ENCODE measurements at regions not wholly inside any gene's neighbourhood (a gene's known extent, or its start where the extent isn't known, plus 50 kb on each side); places are given as distances from the start of the nearest gene placed in this dataset.
"Not testable (repeated sequence)": the region's sequence is repeated elsewhere in the genome, so short reads cannot be mapped to it uniquely, and the experiment has no call there.

DNA sequence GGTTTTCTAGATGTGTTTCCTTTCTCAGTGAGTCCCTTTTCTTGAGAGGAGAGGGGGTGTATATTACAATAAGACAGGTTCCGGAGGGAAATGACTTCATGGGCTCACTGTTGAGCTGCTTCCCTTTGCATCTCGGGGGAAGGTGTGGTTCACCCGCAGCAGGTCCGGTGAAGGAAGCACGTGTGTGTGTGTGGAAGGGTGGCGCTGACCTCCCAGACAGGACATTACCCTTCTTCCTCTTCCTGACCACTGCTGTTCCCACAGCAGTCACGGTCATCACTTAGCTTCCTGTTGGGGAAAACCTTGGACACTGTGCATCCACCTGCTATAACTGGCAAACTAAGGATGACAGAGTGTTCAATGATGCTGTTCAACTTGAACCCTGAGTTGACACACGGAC is 83.6 kb downstream of the PLEKHG1 start:
- DNase-seq (ENCODE audit: low read depth in 2 of 2): no peak

DNA sequence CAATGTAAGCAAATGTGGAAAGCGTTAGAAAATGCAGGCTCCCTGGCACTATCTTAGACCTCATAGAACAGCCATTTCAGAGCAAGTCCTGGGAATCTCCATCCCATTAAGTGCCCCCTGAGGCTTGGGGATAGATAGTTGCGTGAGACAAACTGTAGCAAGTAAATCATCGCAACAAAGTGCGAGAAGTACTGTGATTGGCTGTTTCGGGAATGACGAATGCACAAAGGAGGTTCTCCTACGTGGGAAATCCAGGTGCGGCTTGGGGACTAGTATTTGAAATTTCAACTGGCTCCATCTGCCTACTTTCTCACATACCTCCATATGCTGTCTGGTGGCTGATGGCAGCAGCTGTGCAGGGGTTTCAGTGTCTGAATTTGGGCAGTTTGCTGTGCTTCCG is 84.5 kb downstream of the PLEKHG1 start:
- DNase-seq (ENCODE audit: low read depth in 2 of 2): no peak

DNA sequence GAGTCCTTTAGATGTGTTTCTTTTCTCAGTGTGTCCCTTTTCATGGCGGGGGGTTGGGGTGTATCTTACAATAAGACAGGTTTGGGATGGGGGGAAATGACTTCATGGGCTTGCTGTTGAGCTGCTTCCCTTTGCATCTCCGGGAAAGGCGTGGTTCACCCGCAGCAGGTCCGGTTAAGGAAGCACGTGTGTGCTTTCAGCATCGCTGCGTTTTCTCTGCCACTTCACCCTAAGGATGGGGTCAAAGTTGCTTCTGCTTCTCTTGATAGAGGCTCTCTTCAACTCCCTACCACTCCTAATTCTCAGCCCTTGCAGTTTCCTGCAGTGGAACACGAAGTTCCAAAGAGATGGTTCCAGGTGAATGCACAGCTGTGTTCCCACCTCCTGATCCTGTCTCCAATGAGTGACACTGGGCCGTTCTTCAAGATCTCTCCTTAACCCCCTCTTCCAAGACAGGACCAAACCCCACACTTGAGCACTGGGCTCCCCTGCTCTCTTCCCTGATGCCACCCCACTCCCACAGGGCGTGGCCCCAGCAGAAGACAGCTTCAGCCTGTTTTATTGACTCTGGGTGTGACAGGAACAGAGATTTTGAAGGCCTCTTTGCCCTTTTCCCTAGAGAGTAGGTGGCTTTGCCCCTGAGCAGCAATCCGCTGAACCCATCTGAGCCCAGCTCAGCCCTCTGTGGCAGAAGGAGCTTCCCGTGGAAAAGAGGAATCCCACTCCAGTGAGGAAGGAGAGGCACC is 85.2 kb downstream of the PLEKHG1 start:
- no peak for DNase-seq (ENCODE audit: low read depth in 2 of 2)

GRCh38 chr6:150685860-150686259 is 86.2 kb downstream of the PLEKHG1 start:
- peak; percentile 35 to 36 for DNase-seq (ENCODE audit: low read depth in 2 of 2)

- DNase-seq (ENCODE audit: low read depth in 2 of 2): no peak
Measured at GRCh38 chr6:150686566-150686965, 86.9 kb downstream of the PLEKHG1 start.

DNA sequence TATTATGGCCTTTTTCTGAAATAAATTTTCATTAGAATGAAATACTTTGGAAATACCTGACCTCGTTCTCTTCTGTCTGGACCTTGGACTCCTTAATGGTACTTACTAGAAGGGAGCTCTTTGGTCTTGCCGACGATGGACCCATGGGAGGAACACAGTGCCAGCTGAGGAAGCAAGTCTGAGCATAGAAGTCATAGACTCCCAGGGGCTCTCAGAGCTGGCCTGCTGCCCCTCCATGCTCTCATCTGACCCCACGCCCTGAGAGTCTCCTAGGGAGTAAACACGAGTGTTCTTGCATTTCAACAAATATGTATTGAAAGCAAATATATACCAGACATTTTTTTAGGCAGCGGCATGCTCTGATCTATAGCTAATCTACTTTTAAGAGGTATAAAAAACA is 87.8 kb downstream of the PLEKHG1 start:
- DNase-seq (ENCODE audit: low read depth in 2 of 2): no peak

- no peak for DNase-seq (ENCODE audit: low read depth in 2 of 2)
Measured at GRCh38 chr6:150689900-150690590, 90.4 kb downstream of the PLEKHG1 start.

DNA sequence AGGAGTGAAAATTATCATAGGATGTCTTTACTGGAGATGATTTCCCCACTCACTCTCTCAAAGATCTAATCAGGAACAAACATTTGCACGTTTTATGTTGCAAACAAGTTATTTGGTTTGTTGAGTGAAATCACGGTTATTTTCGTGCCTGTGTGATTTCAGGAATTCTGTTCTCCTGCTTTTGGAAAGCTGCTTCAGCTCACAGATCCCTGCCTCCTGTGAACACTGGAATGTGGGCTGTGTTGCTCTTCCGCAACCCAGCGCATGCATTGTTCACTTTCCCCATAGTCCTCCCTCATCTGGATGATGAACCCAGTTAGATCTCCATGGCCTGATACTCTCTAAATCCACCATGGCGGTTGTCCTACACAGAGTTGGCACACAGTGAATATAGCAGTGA is 91.0 kb downstream of the PLEKHG1 start:
- DNase-seq (ENCODE audit: low read depth in 2 of 2): no peak

GRCh38 chr6:150691463-150691862 is 91.8 kb downstream of the PLEKHG1 start:
- no peak for DNase-seq (ENCODE audit: low read depth in 2 of 2)

DNA sequence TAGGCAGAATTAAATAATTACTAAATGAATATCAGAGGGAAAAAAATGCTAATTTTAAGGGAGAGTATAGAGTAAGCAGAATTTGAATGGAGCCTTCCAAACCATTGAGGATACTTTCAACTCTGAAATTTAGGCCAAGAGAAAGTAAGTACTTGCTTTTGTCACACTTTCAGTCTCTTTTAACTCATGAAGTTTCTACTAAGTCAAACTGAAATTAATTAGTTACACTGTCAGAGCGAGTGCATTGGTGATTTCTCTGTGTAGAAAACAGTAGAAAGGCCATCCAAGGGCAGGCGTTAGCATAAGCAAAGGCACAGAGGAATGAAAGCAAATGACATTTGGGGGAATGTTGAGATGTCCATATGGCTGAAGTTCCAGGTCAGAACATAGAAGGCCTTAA is 92.9 kb downstream of the PLEKHG1 start:
- DNase-seq (ENCODE audit: low read depth in 2 of 2): no peak

DNA sequence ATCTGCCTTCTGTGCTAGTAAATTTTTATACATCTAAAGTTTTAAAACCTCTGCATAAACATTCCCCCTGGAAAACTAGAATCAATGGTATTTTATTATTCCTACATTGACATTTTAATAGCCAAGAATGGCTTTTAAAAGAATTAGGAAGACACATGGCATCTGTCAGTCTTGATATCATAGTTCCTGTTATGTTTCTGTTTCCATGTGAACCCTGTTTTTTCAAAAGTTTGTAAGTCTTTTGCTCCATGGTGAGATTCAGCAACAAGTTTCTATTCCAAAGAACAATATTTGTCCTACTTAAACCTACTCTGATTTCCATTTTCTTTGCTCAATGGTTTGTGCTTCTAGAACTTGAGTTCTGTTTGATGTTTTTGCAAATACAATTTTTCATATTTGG is 95.2 kb downstream of the PLEKHG1 start:
- no peak for DNase-seq (ENCODE audit: low read depth in 2 of 2)

GRCh38 chr6:150695652-150696051 is 96.0 kb downstream of the PLEKHG1 start:
- DNase-seq (ENCODE audit: low read depth in 2 of 2): no peak

DNA sequence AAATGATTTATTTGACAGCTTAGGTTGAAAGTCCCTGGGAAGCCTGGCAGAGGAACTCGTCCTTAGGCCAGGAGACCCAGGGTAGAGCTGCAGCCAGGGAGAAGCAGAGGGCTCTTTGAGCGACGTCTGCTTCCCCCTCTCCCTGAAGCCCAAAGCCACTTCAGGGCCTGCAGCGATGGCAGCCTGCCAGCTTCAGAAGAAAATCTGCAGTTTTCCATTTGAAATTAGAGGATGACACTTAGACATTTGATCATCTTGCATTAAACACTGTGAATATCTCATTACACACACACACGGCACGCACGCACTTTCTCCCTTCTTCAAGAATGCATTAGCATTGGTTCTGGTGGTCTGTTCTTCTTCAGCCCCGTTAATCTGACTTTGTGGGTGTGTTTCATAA is 96.5 kb downstream of the PLEKHG1 start:
- DNase-seq (ENCODE audit: low read depth in 2 of 2): no peak

DNA sequence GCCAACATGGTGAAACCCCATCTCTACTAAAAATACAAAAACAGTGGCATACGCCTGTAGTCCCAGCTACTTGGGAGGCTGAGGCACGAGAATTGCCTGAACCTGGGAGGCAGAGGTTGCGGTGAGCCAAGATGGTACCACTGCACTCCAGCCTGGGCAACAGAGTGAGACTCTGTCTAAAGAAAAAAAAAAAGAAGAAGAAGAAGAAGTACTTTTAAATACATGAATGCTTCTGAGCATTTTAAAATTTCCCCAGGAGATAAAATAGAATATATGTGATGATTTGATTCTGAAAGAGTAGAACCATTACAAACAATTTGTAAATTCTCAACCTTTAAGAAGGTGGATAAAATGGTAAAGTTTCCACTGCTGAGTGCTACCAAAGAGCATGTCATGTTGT is 97.2 kb downstream of the PLEKHG1 start:
- not testable (repeated sequence) for DNase-seq (ENCODE audit: low read depth in 2 of 2)

DNA sequence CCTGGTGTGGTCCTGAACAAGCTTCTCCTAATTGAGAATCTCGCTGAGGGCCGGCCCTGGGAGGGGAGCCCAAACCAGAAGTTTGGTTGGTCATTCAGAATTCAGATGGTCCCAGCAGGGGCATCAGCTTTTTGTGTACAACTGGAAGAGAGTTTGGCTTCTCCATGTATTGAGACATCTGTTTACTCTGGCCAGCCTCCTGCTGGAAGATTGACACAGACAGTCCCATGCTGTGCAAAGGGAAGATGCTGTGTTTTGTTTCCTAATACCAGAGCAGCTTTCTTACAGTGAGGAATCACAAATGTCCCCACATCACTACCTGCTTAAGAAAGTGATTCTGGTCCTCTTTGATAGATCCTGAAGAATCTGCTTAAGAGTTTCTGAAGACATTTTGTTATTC is 97.8 kb downstream of the PLEKHG1 start:
- DNase-seq (ENCODE audit: low read depth in 2 of 2): no peak

- no peak for DNase-seq (ENCODE audit: low read depth in 2 of 2)
Measured at GRCh38 chr6:150698391-150698790, 98.7 kb downstream of the PLEKHG1 start.

DNA sequence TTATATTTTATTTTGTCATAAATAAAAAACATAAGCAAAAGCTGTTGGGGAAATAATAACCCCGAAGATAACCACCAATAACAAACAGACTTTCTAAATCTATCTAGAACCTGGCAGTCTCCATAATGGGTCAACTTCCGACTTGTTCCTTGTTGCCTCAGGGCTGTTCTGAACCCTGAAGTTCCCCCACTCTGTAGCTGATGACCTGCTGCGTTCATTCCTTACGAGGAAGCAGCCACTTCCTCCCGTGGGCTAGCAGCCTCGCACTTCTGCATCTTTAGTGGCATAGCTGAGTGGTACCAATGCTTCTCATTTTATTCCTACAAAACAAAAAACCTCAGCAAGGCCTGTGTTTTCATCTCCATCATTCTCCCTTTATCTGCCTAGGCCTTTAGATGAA is 103.0 kb downstream of the PLEKHG1 start:
- no peak for DNase-seq (ENCODE audit: low read depth in 2 of 2)

DNA sequence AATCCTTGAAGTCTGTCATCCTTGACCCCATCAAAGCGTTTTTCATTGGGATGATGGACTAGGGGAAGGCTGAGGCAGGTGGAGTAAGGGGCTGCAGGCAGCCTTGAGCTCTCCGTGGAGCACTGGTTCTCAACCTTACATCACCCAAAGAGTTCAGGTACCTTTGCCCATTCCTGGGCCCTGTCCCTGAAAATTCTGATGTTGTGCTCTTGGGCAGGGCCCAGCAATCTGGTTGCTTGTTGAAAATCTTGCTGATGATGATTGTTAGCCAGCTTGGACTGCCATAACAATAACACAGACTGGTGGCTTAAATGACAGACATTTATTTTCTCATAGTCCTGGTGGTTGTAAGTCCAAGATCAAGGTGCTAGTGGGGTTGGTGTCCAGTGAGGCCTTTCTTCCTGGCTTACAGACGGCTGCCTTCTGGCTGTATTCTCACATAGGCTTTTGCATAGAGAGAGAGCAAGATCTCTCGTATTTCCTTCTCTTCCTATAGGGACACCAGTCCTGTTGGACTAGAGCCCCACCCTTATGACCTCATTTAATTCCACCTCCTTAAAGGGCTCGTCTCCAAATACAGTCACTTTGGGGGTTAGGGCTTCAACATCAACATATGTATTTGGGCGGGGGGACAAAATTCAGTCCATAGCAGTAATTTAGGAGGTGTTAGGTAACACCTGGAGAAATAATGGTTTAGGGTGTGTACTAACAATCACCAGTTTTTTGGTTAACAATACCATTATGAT is 104.9 kb downstream of the PLEKHG1 start:
- no peak for DNase-seq (ENCODE audit: low read depth in 2 of 2)

DNA sequence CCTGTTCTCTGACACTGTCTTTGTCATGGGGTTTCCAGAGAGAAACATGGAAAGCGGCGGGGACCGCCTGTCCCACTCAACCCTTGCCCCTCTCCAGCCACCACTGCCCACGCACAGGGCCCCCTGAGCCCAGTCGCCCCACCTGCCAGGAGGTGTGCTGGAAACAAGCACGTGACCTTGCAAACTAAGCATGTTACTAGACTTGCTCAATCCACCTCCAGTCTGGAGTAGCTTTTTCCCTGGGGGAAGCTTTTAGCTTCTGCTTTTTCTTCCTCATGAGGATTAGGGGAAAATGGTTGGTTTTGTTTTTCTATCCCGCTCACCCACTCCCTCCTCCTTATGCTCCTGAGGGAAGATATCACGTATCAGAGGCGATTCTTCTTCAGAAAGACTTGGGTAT is 105.7 kb downstream of the PLEKHG1 start:
- DNase-seq (ENCODE audit: low read depth in 2 of 2): no peak

DNA sequence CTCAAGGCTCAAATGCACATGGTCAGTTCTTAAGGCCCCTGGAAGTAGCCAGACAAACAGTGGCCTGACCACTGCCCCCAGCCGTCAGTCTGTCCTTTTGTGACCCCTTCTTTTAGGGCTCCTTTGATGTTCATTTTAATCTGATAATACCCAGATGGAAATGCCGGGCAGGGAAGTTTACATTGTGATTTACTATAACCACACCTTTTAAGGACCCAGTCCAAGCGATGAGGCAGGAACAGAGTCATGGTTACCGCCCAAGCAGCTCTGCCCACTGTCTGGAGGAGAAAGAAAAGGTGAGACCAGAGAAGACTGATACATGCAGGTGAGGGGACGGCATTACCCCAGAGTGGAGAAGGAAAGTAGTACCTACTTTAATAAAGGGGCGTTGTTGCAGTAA is 110.6 kb downstream of the PLEKHG1 start:
- no peak for DNase-seq (ENCODE audit: low read depth in 2 of 2)

GRCh38 chr6:150711061-150711460 is 111.4 kb downstream of the PLEKHG1 start:
- no peak for DNase-seq (ENCODE audit: low read depth in 2 of 2)

DNA sequence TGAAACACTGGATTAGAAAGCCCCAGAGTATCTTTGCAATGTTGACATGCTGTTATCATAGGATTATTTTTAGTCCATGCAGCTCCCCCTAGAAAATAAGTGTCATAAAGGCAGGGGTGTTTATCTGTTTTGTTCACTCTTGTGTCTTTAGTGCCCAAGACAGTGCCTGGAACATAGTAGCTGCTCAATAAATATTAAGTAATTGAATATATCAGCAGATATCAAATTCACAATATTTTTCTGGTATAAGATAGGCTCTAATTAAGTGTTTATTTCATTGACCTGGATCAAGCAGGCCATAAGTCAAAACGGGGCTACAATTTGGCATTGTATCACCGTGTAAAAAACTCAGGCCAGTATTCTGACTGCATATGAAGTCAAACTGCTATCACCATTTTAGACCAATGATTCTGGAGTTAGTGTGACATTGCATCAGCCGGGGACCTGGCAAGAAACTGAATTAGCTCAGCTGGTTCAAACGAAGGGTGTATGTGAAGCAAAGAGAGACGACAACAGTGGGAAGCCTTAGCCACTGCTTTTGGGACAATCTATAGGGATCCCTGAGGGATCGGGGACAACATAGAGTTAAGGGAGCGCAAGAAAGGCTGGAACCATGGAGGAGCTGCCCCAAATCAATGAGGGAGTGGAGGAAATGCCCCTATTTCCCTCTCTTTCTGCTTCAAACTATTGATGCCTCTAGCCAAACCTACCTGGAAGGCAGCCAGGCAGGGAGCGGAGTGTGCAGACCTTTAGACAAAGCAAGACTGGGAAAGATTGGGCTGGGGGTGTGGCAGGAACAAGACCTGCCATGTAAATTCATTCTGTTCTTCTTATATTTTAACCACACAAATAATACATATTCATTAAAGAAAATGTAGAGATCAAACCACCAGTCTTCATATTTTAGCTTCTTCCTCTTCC is 112.2 kb downstream of the PLEKHG1 start:
- no peak for DNase-seq (ENCODE audit: low read depth in 2 of 2)

Data from stimulated activated CD4-positive, alpha-beta T cell treated with anti-CD3 and anti-CD28 coated beads, Interleukin-1b, Interleukin-23, amount 100 ng/mL, for 4 hours (primary cell).